ENCODE measurements at regions not wholly inside any gene's neighbourhood (a gene's known extent, or its start where the extent isn't known, plus 50 kb on each side); places are given as distances from the start of the nearest gene placed in this dataset.

DNA sequence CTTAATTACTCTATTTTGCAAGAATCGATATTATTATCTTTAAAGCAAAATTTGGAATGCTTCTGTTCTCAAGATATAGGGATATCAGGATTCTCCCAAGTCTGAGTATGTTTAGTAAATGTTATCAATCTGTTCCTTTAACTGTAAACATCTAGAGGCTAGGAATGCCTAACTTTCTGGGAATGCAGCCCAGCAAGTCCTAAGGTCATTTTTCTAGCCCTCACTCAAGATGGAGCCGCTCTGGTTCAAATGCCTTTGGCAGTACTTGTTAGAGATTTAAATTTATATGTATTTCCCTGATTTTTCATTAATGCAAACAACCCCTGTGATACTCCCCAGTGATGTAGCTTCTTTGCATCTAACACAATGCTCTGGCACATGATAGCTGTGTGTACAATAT lies 623.8 kb upstream of the LCORL start:
- TF ChIP-seq, protein P1, sequence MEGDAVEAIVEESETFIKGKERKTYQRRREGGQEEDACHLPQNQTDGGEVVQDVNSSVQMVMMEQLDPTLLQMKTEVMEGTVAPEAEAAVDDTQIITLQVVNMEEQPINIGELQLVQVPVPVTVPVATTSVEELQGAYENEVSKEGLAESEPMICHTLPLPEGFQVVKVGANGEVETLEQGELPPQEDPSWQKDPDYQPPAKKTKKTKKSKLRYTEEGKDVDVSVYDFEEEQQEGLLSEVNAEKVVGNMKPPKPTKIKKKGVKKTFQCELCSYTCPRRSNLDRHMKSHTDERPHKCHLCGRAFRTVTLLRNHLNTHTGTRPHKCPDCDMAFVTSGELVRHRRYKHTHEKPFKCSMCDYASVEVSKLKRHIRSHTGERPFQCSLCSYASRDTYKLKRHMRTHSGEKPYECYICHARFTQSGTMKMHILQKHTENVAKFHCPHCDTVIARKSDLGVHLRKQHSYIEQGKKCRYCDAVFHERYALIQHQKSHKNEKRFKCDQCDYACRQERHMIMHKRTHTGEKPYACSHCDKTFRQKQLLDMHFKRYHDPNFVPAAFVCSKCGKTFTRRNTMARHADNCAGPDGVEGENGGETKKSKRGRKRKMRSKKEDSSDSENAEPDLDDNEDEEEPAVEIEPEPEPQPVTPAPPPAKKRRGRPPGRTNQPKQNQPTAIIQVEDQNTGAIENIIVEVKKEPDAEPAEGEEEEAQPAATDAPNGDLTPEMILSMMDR (IDR thresholded peaks at IDR 0.05; ENCODE audit: insufficient read depth, low read length, poor library complexity, severe bottlenecking) = no peak
- DNase-seq (ENCODE audit: extremely low read depth, insufficient read length) = no peak
- Histone ChIP-seq H3K27me3 (replicated peaks; ENCODE audit: control insufficient read depth, insufficient read depth, low read length) (no peaks in the 10 kb centered on the region), H3K4me3 (replicated peaks; ENCODE audit: low read depth, low read length) (no peak overlapping the region), H3K36me3 (ENCODE audit: control insufficient read depth, insufficient read depth, low read length) (no peaks in the 10 kb centered on the region)

DNA sequence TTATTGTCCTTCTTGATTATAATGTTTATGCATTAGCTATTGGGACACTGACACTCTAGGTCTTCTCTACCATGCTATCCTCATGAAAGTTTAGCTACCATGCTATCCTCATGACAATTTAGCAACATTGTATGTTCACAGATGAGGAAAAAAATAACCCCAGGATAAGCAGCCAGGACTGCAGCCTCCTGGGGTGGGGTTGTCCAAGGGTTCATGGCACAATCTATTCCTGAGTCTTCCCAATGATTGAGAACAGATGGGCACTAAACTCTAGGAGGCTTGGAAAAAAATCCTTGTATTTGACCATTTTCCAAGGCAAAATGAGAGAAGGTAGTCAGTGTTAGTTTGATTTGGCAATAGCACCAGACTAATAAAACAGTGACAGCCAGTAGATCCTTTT lies 619.8 kb upstream of the LCORL start:
- DNase-seq (ENCODE audit: extremely low read depth, insufficient read length) = no peak
- TF ChIP-seq, protein P1 (IDR thresholded peaks at IDR 0.05; ENCODE audit: insufficient read depth, low read length, poor library complexity, severe bottlenecking) = no peak
- no peaks in the 10 kb centered on the region for H3K27me3 ChIP-seq (replicated peaks; ENCODE audit: control insufficient read depth, insufficient read depth, low read length)
- H3K4me3 ChIP-seq (replicated peaks; ENCODE audit: low read depth, low read length) = no peak overlapping the region
- no peaks in the 10 kb centered on the region for H3K36me3 ChIP-seq (ENCODE audit: control insufficient read depth, insufficient read depth, low read length)

DNA sequence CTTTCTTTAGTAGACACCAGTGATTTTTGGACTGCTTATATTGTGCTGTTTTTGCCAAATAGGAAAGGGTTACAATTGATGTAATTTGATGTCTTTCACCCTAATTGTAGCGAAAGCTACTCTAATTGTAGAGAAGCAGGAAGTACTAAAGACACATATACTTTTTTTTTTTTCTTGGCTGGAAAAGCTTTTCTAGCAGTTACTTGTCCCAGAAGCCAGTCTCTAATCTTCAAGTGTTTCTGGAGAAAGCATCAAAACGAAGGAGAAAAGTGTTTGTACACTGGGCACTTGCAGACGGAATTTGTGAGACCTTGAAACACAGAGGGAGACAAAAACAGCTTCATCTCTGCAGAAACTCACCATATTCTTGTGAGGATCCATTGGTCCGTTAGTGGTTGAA lies 616.5 kb upstream of the LCORL start:
- TF ChIP-seq, protein P1 (IDR thresholded peaks at IDR 0.05; ENCODE audit: insufficient read depth, low read length, poor library complexity, severe bottlenecking) = no peak
- no peaks in the 10 kb centered on the region for H3K27me3 ChIP-seq (replicated peaks; ENCODE audit: control insufficient read depth, insufficient read depth, low read length)
- H3K4me3 ChIP-seq (replicated peaks; ENCODE audit: low read depth, low read length) = no peak overlapping the region
- no peaks in the 10 kb centered on the region for H3K36me3 ChIP-seq (ENCODE audit: control insufficient read depth, insufficient read depth, low read length)
- DNase-seq (ENCODE audit: extremely low read depth, insufficient read length) = no peak

DNA sequence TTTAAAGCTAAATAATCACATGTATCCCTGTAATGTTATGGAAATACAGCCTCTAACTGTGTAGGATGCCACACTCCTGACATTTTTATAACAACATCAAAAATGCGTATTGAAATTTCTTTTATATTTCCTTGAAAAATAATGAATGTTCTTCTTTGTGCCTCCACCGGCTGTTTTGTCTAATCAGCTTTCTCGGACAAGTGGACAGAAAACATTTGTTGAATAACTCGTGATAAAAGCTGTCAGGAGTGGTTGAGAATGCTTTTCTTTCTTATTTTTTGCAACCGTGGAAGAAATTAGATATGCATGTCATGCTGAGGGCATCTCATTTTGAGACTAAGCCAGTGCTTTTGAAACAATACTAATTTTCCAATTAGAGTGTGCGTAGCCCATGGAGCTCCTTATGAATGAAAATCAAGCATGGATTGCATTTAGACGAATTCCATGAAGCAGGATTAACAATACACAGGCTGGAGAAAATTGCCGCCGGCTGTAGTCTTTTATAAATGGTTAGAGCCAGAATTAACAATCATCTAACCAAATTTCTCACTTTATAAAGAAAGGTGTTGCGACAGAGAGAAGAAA lies 614.5 kb upstream of the LCORL start:
- H3K27me3 ChIP-seq (replicated peaks; ENCODE audit: control insufficient read depth, insufficient read depth, low read length) = no peaks in the 10 kb centered on the region
- no peaks in the 10 kb centered on the region for H3K36me3 ChIP-seq (ENCODE audit: control insufficient read depth, insufficient read depth, low read length)
- TF ChIP-seq, protein P1 (IDR thresholded peaks at IDR 0.05; ENCODE audit: insufficient read depth, low read length, poor library complexity, severe bottlenecking) = no peak
- no peak for DNase-seq (ENCODE audit: extremely low read depth, insufficient read length)
- no peak overlapping the region for H3K4me3 ChIP-seq (replicated peaks; ENCODE audit: low read depth, low read length)

DNA sequence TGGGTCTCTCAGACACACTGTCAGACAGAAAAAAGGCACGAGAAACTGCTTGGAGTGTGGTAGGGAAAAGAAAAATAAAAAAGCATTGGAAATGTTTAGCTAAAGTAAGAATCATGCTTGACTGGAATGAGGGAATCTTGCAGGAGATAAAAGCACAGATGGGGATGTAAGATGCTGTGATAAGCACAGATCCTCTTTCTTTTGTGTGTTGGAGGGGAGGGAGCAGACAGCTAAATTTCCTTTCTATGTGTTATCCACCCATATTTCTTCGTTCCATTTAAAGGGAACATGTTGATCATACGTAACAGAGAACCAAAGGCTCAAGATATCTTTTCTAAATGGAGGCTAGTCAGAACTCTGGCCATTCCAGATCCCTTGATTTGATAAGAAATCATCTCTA lies 614.0 kb upstream of the LCORL start:
- TF ChIP-seq, protein P1 (IDR thresholded peaks at IDR 0.05; ENCODE audit: insufficient read depth, low read length, poor library complexity, severe bottlenecking) = no peak
- Histone ChIP-seq H3K27me3 (replicated peaks; ENCODE audit: control insufficient read depth, insufficient read depth, low read length) (no peaks in the 10 kb centered on the region), H3K4me3 (replicated peaks; ENCODE audit: low read depth, low read length) (no peak overlapping the region), H3K36me3 (ENCODE audit: control insufficient read depth, insufficient read depth, low read length) (no peaks in the 10 kb centered on the region)
- no peak for DNase-seq (ENCODE audit: extremely low read depth, insufficient read length)

DNA sequence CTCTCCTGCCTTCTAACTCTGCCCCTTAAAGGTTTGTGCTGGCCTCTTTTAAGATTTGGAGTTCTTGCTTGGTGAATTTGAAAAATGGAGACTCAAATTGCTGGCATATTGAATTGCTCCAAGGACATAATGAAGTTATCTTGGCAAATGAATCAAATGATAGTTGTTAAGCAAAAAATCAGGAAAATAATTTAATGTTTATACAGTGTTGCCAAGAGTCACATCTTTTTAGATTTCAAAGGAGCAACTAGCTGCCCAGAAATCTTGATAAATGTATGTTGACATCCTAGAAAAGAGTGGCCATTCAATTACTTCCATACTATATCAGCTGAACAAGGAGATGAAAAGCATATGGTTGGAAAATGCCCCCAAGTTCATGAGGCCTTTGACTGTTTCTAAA lies 610.0 kb upstream of the LCORL start:
- no peak for DNase-seq (ENCODE audit: extremely low read depth, insufficient read length)
- TF ChIP-seq, protein P1 (IDR thresholded peaks at IDR 0.05; ENCODE audit: insufficient read depth, low read length, poor library complexity, severe bottlenecking) = no peak
- Histone ChIP-seq H3K4me3 (replicated peaks; ENCODE audit: low read depth, low read length) (no peak overlapping the region), H3K27me3 (replicated peaks; ENCODE audit: control insufficient read depth, insufficient read depth, low read length) (no peaks in the 10 kb centered on the region), H3K36me3 (ENCODE audit: control insufficient read depth, insufficient read depth, low read length) (no peaks in the 10 kb centered on the region)

Data from GM06990 (cell line).